Heart left ventricle (tissue), 16 donors: ENCODE measurements at regions not wholly inside any gene's neighbourhood (a gene's known extent, or its start where the extent isn't known, plus 50 kb on each side); places are given as distances from the start of the nearest gene placed in this dataset.
"Not testable (repeated sequence)": the region's sequence is repeated elsewhere in the genome, so short reads cannot be mapped to it uniquely, and the experiment has no call there.

Source experiments
- ATAC-seq, 4 donors: fragments of 200-7000 bp; cut with Tn5 transposase; one replicate each; pipeline ENCODE4 v1.9.1; 2020 to 2022; ENCODE audit warnings: moderate library complexity in 4 of 4, mild to moderate bottlenecking in 3 of 4, moderate number of reproducible peaks in 1 of 4
- DNase-seq, 5 donors: peaks; one replicate each; pipeline ENCODE4 v3.0.0-alpha.2; 2020
- H3K27ac ChIP-seq, 12 donors: fragments of 200-600 bp; sonication (generic) in 4 of 12; one replicate each; pipeline versions ENCODE4 v1.5.0 to v1.8.0; 2016 to 2022; ENCODE audit warnings: mild to moderate bottlenecking in 2 of 12
- H3K27me3 ChIP-seq, 9 donors: fragments of 200-600 bp; sonication (generic) in 2 of 9; one replicate each; pipeline versions ENCODE4 v1.5.1 to v1.8.0; 2016 to 2022; ENCODE audit warnings: mild to moderate bottlenecking in 3 of 9
- H3K36me3 ChIP-seq, 9 donors: fragments of 200-600 bp; sonication (generic) in 2 of 9; one replicate each; pipeline versions ENCODE4 v1.5.0 to v1.8.0; 2018 to 2022; ENCODE audit warnings: mild to moderate bottlenecking in 2 of 9
- H3K4me1 ChIP-seq, 12 donors: fragments of 200-600 bp; sonication (generic) in 4 of 12; one replicate each; pipeline versions ENCODE4 v1.5.0 to v1.8.0; 2016 to 2022; ENCODE audit warnings: mild to moderate bottlenecking in 3 of 12
- H3K4me3 ChIP-seq, 12 donors: fragments of 200-600 bp; sonication (generic) in 4 of 12; one replicate each; pipeline versions ENCODE4 v1.5.0 to v1.8.0; 2017 to 2022; ENCODE audit warnings: mild to moderate bottlenecking in 9 of 12, moderate library complexity in 4 of 12
- H3K9me3 ChIP-seq, 12 donors: fragments of 200-600 bp; sonication (generic) in 4 of 12; one replicate each; pipeline versions ENCODE4 v1.5.0 to v1.8.0; 2016 to 2022; ENCODE audit warnings: mild to moderate bottlenecking in 1 of 12
- CTCF ChIP-seq, 12 donors: fragments of 200-600 bp; sonication (generic) in 4 of 12; IDR thresholded peaks; one replicate each; pipeline versions ENCODE4 v1.5.0 to v1.8.0; 2018 to 2022; ENCODE audit warnings: antibody characterized with exemption in 12 of 12, mild to moderate bottlenecking in 5 of 12
- POLR2A ChIP-seq, 2 donors: fragments of 450-650 bp; IDR thresholded peaks; one replicate each; pipeline ENCODE4 v1.6.1; 2017; ENCODE audit warnings: antibody characterized with exemption in 2 of 2, mild to moderate bottlenecking in 2 of 2, moderate library complexity in 2 of 2
- WGBS, 4 donors: extraction: QIAGEN DNeasy Blood & Tissue Kit in 2 of 4; methylation state at CpG; one replicate each; pipeline versions ENCODE4 v1.1.5 to v1.1.7; 2013 to 2018; 5-methylcytosine and 5-hydroxymethylcytosine counted together
- intact Hi-C, 10 donors: fragments of 100-400 bp; cut with DNase I; formaldehyde crosslinking; loops; one replicate each; pipeline versions ENCODE4 v1.11.1 to v1.14.2; 2022
- donor health status: ischemic (EF 13 %, LVEDD 7.1; RV severe dilation, severe dysfunction).
- donor health status: healthy with polysubstance abuse.
- donor health status: DM: no; HTN: yes; CAD: no.
- donor health status: DM: no; HTN: no; CAD: no.
- donor health status: ischemic (EF 25% LVEDD 6.9; RV normal size, moderate dysfunction).
- donor health status: ischemic (EF 25% LVEDD 5.7; RV mildly dilated, moderate dysfunction).
- donor health status: healthy.
- donor health status: DM: yes; HTN: yes; CAD: no.
- donor health status: ischemic (EF 35%, LVEDD 5.7; RV mildly dilated, moderate dysfunction).
- donor health status: nonischemic (EF 11% LVEDD 7.7; RV severe dilation, severe dysfunction).
- donor health status: DM: yes; HTN: yes; CAD: no.
- donor health status: PGD.
- donor health status: ischemic (EF 29% LVEDD 5.4; RV normal size, mild dysfunction).
- donor health status: nonischemic (EF 23%, LVEDD 6.1; RV moderate dilation, normal function).

- WGBS, 4 donors = 63 to 68% (median 63%) methylated on average over 1 of the region's 1 CpG
- intact Hi-C loops = no loop called here
- DNase-seq = no peak
- Histone ChIP-seq H3K36me3 (no peaks in the 10 kb centered on the region), H3K4me3 (no peak overlapping the region), H3K27me3 (no peaks in the 10 kb centered on the region), H3K27ac (no peak overlapping the region), H3K9me3 (peaks cover 0 to 4% (median 0%) of the 10 kb centered on the region in 12 donors), H3K4me1 (no peaks in the 10 kb centered on the region)
- no peak for ATAC-seq
- TF ChIP-seq CTCF (IDR thresholded peaks at IDR 0.05) (no peak), POLR2A (IDR thresholded peaks at IDR 0.05) (no peak)
These were observed 632.5 kb upstream of the ST8SIA4 start for GRCh38 chr5:101535626-101536025.

- no peak for ATAC-seq
- Histone ChIP-seq H3K36me3 (no peaks in the 10 kb centered on the region), H3K4me1 (no peaks in the 10 kb centered on the region), H3K27me3 (no peaks in the 10 kb centered on the region), H3K9me3 (peaks cover 0 to 4% (median 0%) of the 10 kb centered on the region in 12 donors), H3K4me3 (no peak overlapping the region), H3K27ac (no peak overlapping the region)
- 42 to 54% (median 47%) methylated on average over 6 of the region's 6 CpGs for WGBS, 4 donors
- intact Hi-C loops = no loop called here
- TF ChIP-seq POLR2A (IDR thresholded peaks at IDR 0.05) (no peak), CTCF (IDR thresholded peaks at IDR 0.05) (no peak)
- no peak for DNase-seq
These were observed 631.5 kb upstream of the ST8SIA4 start for GRCh38 chr5:101534491-101535110.

GRCh38 chr5:101532430-101532829, 629.3 kb upstream of the ST8SIA4 start:
- no peak overlapping the region for H3K27ac ChIP-seq
- 30 to 48% (median 38%) methylated on average over 2 of the region's 2 CpGs for WGBS, 4 donors
- H3K36me3 ChIP-seq = no peaks in the 10 kb centered on the region
- DNase-seq (no peak), ATAC-seq (no peak)
- peaks cover 0 to 5% (median 0%) of the 10 kb centered on the region in 12 donors for H3K9me3 ChIP-seq
- intact Hi-C loops = no loop called here
- no peaks in the 10 kb centered on the region for H3K27me3 ChIP-seq
- no peaks in the 10 kb centered on the region for H3K4me1 ChIP-seq
- TF ChIP-seq CTCF (IDR thresholded peaks at IDR 0.05) (no peak), POLR2A (IDR thresholded peaks at IDR 0.05) (no peak)
- no peak overlapping the region for H3K4me3 ChIP-seq

- WGBS, 4 donors = 51 to 57% (median 55%) methylated on average over 3 of the region's 3 CpGs
- TF ChIP-seq CTCF (IDR thresholded peaks at IDR 0.05) (no peak), POLR2A (IDR thresholded peaks at IDR 0.05) (no peak)
- peaks cover 0 to 5% (median 0%) of the 10 kb centered on the region in 12 donors for H3K9me3 ChIP-seq
- no peak overlapping the region for H3K4me3 ChIP-seq
- no peaks in the 10 kb centered on the region for H3K27me3 ChIP-seq
- no peak for DNase-seq
- no peak overlapping the region for H3K27ac ChIP-seq
- intact Hi-C loops = no loop called here
- no peaks in the 10 kb centered on the region for H3K4me1 ChIP-seq
- H3K36me3 ChIP-seq = no peaks in the 10 kb centered on the region
- no peak for ATAC-seq
These were observed 627.9 kb upstream of the ST8SIA4 start for GRCh38 chr5:101531026-101531425.

- H3K27ac ChIP-seq, ATAC-seq, H3K4me3 ChIP-seq, H3K27me3 ChIP-seq, H3K4me1 ChIP-seq, intact Hi-C loops, H3K36me3 ChIP-seq, DNase-seq, H3K9me3 ChIP-seq: not testable (repeated sequence)
- WGBS, 4 donors = 66 to 82% (median 75%) methylated on average over 7 to 8 of the region's 8 CpGs
These were observed 626.0 kb upstream of the ST8SIA4 start for GRCh38 chr5:101529094-101529493.
